ENCODE measurements at regions not wholly inside any gene's neighbourhood (a gene's known extent, or its start where the extent isn't known, plus 50 kb on each side); places are given as distances from the start of the nearest gene placed in this dataset.

DNA sequence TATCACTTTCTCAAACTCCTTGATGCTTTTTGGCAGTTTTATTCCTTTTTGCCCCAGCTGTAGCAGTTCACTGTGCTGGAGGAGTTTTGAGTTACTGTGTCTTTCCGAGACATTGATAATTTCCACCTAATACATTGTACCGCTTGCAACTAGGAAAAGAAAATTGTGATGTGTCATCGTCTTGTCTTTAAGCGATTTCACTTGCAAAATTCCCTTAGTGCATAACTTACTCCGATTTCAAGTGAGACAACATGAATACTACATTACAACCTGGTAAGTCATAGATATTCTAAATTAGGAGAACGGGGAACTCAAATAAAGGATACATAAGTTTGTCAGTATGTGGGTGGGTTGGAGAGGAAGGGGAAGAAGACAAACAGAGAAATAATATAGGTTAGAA, 340.5 kb upstream of the KYNU start:
- TF ChIP-seq, protein P1, sequence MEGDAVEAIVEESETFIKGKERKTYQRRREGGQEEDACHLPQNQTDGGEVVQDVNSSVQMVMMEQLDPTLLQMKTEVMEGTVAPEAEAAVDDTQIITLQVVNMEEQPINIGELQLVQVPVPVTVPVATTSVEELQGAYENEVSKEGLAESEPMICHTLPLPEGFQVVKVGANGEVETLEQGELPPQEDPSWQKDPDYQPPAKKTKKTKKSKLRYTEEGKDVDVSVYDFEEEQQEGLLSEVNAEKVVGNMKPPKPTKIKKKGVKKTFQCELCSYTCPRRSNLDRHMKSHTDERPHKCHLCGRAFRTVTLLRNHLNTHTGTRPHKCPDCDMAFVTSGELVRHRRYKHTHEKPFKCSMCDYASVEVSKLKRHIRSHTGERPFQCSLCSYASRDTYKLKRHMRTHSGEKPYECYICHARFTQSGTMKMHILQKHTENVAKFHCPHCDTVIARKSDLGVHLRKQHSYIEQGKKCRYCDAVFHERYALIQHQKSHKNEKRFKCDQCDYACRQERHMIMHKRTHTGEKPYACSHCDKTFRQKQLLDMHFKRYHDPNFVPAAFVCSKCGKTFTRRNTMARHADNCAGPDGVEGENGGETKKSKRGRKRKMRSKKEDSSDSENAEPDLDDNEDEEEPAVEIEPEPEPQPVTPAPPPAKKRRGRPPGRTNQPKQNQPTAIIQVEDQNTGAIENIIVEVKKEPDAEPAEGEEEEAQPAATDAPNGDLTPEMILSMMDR (conservative IDR thresholded peaks at IDR 0.05 in 1 of 2, IDR thresholded peaks at IDR 0.05 in 1 of 2; ENCODE audit: low read depth in 1 of 2, low read length in 2 of 2), result no peak
- no peak for TF ChIP-seq EZH2 (IDR thresholded peaks at IDR 0.05; ENCODE audit: low read length, missing control alignments)
